Stimulated activated effector memory CD8-positive, alpha-beta T cell treated with anti-CD3 and anti-CD28 coated beads, Interleukin-12 subunit alpha, Interleukin-12 subunit beta, amount 100 ng/mL, for 72 hours (primary cell): ENCODE measurements at regions not wholly inside any gene's neighbourhood (a gene's known extent, or its start where the extent isn't known, plus 50 kb on each side); places are given as distances from the start of the nearest gene placed in this dataset.
"Not testable (repeated sequence)": the region's sequence is repeated elsewhere in the genome, so short reads cannot be mapped to it uniquely, and the experiment has no call there.

Experiments
- ATAC-seq: fragments of 150-1000 bp; cut with Tn5 transposase; 2 replicates; pipeline ENCODE4 v1.10.0; 2021
- DNase-seq, 2 donors: peaks; one replicate each; pipeline ENCODE4 v3.0.0; 2021 to 2022; ENCODE audit warnings: low spot score in 2 of 2
- H3K27ac Mint-ChIP-seq: one replicate; pipeline ENCODE4 v1.8.0; 2022; ENCODE audit warnings: mild to moderate bottlenecking, mixed read lengths
- H3K36me3 Mint-ChIP-seq: one replicate; pipeline ENCODE4 v1.8.0; 2022; ENCODE audit warnings: mild to moderate bottlenecking, mixed read lengths
- H3K4me1 Mint-ChIP-seq: one replicate; pipeline ENCODE4 v1.8.0; 2022; ENCODE audit warnings: mixed read lengths
- H3K4me3 Mint-ChIP-seq: one replicate; pipeline ENCODE4 v1.8.0; 2022; ENCODE audit warnings: mild to moderate bottlenecking, mixed read lengths
- H3K9me3 Mint-ChIP-seq: one replicate; pipeline ENCODE4 v1.8.0; 2022; ENCODE audit warnings: mixed read lengths

- H3K27ac Mint-ChIP-seq, DNase-seq, H3K4me1 Mint-ChIP-seq, ATAC-seq, H3K36me3 Mint-ChIP-seq, H3K9me3 Mint-ChIP-seq, H3K4me3 Mint-ChIP-seq: not testable (repeated sequence)
These were observed 54.5 kb upstream of the NEK3 start for GRCh38 chr13:52213920-52214319.

DNA sequence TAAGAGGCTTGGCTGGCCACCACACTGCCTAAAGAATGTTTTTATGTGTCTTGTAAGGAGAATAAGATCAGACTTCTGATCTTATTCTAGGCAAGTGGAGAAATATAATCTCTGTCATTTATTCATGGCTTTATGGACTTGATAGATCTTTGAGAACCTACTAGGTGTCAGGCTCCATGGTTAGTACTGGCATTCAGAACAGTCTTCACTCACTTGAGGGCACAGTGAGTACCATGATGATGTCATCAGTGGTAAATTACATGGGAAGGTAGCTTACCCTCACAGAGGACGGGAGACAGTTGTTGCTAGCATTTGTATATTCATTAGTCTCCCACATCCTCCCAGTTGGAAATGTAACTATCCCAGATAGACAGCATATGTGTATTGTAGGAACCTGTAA is 53.5 kb upstream of the NEK3 start:
- not testable (repeated sequence) for ATAC-seq, H3K9me3 Mint-ChIP-seq, H3K4me1 Mint-ChIP-seq, H3K36me3 Mint-ChIP-seq, H3K27ac Mint-ChIP-seq, H3K4me3 Mint-ChIP-seq, DNase-seq

DNA sequence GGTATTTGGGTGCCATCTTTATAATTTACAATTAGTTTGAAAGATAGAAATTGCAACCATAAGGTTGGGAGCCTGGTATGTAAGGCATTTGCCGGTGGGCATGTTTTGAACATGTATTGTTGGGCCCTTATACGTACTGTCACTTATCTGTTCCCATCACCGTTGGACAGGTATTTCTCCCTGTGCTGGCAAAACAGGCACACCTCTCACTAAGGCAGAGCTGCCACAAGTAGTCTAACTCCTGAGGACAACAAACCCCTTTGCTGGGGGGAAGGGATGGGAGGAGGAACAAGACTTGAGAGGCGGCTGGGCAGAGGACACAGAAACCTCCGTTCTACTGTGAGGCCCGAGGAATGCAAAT is 52.0 kb upstream of the NEK3 start:
- H3K9me3 Mint-ChIP-seq, H3K36me3 Mint-ChIP-seq, H3K4me3 Mint-ChIP-seq, H3K4me1 Mint-ChIP-seq, H3K27ac Mint-ChIP-seq, ATAC-seq, DNase-seq: not testable (repeated sequence)

DNA sequence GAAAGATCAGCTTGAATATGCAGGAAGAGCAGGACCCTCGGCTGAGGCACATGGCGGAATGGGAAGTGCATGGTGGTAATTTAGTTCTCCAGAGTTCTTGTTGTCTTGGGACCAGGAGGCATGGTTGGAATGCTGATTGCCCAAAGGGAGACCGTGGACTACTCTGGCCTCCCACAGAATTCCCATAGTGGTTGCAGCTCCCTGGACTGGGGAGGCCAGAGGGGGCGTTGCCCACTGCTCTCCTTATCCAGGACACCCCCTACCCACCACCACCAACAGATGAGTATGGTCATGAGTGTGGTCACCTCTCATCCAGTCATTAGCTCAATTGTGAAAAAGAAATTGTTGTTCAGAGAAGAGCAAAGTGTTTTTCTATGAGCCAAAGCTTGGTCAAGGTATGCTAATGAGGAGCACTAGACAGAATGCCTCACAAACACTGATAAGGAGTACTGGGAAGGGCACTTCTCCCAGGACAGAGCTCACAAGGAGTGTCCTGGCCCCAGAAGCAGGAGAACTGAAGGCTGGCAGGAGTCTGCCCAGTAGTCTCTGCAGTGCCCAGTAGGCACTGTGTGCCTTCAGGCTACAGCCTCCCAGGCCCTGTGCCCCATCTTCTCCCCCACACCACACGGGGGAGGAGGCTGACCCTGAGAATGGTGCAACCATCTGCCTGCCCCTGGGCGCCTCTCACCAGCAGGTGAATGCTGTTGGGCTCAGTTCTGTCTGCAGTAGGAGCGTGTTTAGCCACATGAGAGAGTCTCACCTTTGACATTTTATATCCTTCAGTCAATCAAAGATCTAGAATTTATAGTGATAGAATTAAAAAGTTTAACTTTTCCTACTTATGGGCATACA is 51.4 kb upstream of the NEK3 start:
- H3K4me3 Mint-ChIP-seq: not testable (repeated sequence)

More for the DNA sequence above, 51.4 kb upstream of the NEK3 start:
- H3K36me3 Mint-ChIP-seq, H3K9me3 Mint-ChIP-seq, H3K4me1 Mint-ChIP-seq, DNase-seq, H3K27ac Mint-ChIP-seq: not testable (repeated sequence)
- peak; percentile 34 for ATAC-seq
